ENCODE measurements at regions not wholly inside any gene's neighbourhood (a gene's known extent, or its start where the extent isn't known, plus 50 kb on each side); places are given as distances from the start of the nearest gene placed in this dataset.

DNA sequence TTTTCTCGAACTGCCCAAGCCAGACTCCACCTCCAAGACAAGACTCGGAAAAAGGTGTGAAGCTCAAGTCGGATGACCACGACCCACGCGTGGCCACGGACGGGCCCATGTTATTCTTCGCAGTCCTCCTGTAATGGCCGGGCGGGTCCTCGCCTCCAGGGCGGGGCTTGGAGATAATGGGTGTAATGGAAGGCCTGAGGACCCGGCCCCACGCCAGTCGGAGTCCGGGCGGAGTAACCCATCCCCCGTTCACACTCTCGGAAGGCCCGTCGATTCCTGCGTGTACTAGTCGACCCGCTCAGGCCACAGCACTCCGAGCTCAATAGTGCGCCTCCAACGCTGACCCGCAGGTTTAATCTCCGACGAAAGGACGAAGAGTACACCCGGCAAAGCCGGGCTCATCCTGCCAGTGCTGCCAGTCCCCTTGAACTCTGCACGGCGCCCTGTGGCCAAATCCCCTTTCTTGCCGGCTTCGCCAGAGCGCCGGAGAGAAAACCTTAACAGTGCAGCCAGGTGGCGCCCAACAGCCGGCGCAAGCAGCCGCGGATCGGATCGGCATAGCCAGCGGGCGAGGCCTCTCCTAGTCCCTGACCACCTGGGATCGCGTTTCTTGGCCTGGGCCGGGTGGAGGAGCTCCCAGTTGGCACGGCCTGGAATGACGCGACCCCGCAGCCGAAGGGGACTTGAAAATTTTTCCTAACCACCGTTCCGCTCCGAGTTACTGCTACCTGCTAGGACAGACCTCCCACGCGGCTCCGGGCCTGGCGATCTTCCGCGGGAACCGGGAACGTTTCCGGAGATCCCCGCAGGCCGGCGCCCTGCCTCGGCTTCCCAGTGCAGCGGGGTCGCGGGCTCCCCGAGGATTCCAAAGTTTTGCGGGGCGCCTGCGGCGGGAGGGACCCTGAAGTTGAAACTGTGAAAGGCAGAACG lies 762.0 kb downstream of the KCNJ18 start:
- TF ChIP-seq, protein P1, sequence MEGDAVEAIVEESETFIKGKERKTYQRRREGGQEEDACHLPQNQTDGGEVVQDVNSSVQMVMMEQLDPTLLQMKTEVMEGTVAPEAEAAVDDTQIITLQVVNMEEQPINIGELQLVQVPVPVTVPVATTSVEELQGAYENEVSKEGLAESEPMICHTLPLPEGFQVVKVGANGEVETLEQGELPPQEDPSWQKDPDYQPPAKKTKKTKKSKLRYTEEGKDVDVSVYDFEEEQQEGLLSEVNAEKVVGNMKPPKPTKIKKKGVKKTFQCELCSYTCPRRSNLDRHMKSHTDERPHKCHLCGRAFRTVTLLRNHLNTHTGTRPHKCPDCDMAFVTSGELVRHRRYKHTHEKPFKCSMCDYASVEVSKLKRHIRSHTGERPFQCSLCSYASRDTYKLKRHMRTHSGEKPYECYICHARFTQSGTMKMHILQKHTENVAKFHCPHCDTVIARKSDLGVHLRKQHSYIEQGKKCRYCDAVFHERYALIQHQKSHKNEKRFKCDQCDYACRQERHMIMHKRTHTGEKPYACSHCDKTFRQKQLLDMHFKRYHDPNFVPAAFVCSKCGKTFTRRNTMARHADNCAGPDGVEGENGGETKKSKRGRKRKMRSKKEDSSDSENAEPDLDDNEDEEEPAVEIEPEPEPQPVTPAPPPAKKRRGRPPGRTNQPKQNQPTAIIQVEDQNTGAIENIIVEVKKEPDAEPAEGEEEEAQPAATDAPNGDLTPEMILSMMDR (IDR thresholded peaks at IDR 0.05 in 4 of 5, conservative IDR thresholded peaks at IDR 0.05 in 1 of 5), result no peak
- TF ChIP-seq POLR2A (IDR thresholded peaks at IDR 0.05), result no peak
